Tibial nerve (tissue), 4 donors: ENCODE measurements at regions not wholly inside any gene's neighbourhood (a gene's known extent, or its start where the extent isn't known, plus 50 kb on each side); places are given as distances from the start of the nearest gene placed in this dataset.

Source experiments
- EP300 ChIP-seq, 2 donors: sonication (generic); formaldehyde crosslinking; IDR thresholded peaks; one replicate each; pipeline ENCODE4 v1.6.1; 2017; ENCODE audit warnings: antibody characterized with exemption in 2 of 2, mild to moderate bottlenecking in 1 of 2
- POLR2A ChIP-seq, 2 donors: fragments of 450-650 bp; IDR thresholded peaks; one replicate each; pipeline ENCODE4 v1.6.1; 2017; ENCODE audit warnings: antibody characterized with exemption in 2 of 2, mild to moderate bottlenecking in 2 of 2, moderate library complexity in 2 of 2
- TF ChIP-seq, protein P1 (sequence below), 5 experiments: fragments of 200-600 bp in 3 of 5; fragments of 450-650 bp in 2 of 5; sonication (generic) in 3 of 5; IDR thresholded peaks; one replicate each; pipeline ENCODE4 v1.5.1; 2016 to 2019; ENCODE audit warnings: antibody characterized with exemption in 5 of 5, mild to moderate bottlenecking in 3 of 5, moderate library complexity in 2 of 5

DNA sequence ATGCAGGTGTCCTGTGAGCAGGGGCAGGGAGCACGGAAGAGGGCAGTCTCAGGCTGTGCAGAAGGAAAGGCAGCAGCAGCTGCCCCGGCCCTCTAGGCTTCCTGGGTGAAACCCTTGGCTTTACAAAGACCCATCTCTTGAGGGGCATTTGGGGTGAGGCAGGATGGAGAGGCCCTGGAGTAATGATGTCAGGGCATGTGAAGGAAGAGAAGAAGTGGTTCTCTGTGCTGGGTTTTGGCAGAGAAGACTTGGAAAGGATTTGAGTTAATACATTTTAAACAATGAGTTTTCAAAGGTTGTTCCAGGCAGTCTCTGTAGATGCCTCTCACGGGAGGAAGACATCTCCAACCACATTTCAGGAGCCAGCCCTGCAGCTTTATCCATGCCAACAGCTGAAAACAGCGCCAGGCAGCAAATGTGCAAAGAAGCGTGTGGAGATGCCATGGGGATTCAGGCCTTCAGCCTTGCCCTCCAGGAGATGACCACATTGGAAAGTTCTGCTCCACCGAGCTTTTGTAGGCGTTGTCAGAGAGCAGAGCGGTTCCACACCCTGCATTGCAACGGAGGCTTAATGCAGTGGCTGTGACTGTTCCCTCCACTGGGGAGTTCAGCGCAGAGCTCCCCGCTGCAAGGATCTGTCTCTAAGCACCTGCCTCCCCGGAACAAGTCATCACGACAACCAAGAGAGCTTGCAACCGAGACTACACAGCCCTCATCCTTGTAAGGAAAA lies 322.8 kb downstream of the UQCRFS1 start:
- TF ChIP-seq, protein P1, sequence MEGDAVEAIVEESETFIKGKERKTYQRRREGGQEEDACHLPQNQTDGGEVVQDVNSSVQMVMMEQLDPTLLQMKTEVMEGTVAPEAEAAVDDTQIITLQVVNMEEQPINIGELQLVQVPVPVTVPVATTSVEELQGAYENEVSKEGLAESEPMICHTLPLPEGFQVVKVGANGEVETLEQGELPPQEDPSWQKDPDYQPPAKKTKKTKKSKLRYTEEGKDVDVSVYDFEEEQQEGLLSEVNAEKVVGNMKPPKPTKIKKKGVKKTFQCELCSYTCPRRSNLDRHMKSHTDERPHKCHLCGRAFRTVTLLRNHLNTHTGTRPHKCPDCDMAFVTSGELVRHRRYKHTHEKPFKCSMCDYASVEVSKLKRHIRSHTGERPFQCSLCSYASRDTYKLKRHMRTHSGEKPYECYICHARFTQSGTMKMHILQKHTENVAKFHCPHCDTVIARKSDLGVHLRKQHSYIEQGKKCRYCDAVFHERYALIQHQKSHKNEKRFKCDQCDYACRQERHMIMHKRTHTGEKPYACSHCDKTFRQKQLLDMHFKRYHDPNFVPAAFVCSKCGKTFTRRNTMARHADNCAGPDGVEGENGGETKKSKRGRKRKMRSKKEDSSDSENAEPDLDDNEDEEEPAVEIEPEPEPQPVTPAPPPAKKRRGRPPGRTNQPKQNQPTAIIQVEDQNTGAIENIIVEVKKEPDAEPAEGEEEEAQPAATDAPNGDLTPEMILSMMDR (IDR thresholded peaks at IDR 0.05): no peak
- TF ChIP-seq POLR2A (IDR thresholded peaks at IDR 0.05): no peak
- TF ChIP-seq EP300 (IDR thresholded peaks at IDR 0.05): no peak
